CD14-positive monocyte (primary cell): ENCODE measurements at regions not wholly inside any gene's neighbourhood (a gene's known extent, or its start where the extent isn't known, plus 50 kb on each side); places are given as distances from the start of the nearest gene placed in this dataset.

Experiments
- DNase-seq, 3 donors: peaks; one replicate each; pipeline ENCODE4 v3.0.0-alpha.2; 2011 to 2022
- H2AFZ ChIP-seq: 2 replicates; pipeline ENCODE4 v1.6.0; 2012; ENCODE audit warnings: mild to moderate bottlenecking, low read depth, low read length, inconsistent platforms; ENCODE audit not compliant: insufficient read depth, poor library complexity, severe bottlenecking
- H3K27ac ChIP-seq, 2 donors: 1 replicate in 1 of 2; 2 replicates in 1 of 2; pipeline ENCODE4 v1.5.1; 2012 to 2013; ENCODE audit warnings: low read length in 2 of 2, control low read depth in 1 of 2, inconsistent platforms in 1 of 2, low read depth in 1 of 2, mild to moderate bottlenecking in 1 of 2
- H3K27me3 ChIP-seq, 2 donors: one replicate each; pipeline versions ENCODE4 v1.6.0 to v1.6.1; 2011 to 2013; ENCODE audit warnings: low read length in 2 of 2; ENCODE audit not compliant: control insufficient read depth in 2 of 2, insufficient read depth in 2 of 2
- H3K36me3 ChIP-seq, 2 donors: replicated peaks in 1 of 2; 1 replicate in 1 of 2; 2 replicates in 1 of 2; pipeline versions ENCODE4 v1.5.1 to v1.6.1; 2012 to 2013; ENCODE audit warnings: low read length in 2 of 2, control low read depth in 1 of 2, inconsistent platforms in 1 of 2, mild to moderate bottlenecking in 1 of 2; ENCODE audit not compliant: insufficient read depth in 2 of 2, control insufficient read depth in 1 of 2
- H3K4me1 ChIP-seq, 2 donors: 1 replicate in 1 of 2; 2 replicates in 1 of 2; pipeline versions ENCODE4 v1.5.1 to v1.6.1; 2012 to 2013; ENCODE audit warnings: low read length in 2 of 2, control low read depth in 1 of 2, inconsistent platforms in 1 of 2, mild to moderate bottlenecking in 1 of 2, moderate library complexity in 1 of 2; ENCODE audit not compliant: insufficient read depth in 2 of 2, control insufficient read depth in 1 of 2
- H3K4me2 ChIP-seq: replicated peaks from 2 replicates; pipeline ENCODE3; 2012; ENCODE audit warnings: low read length, moderate library complexity, mild to moderate bottlenecking; ENCODE audit not compliant: poor library complexity, severe bottlenecking; ENCODE audit errors: extremely low read depth
- H3K4me3 ChIP-seq, 3 experiments: fragments of 200-600 bp in 1 of 3; sonication (generic) in 1 of 3; replicated peaks in 1 of 3; 1 replicate in 2 of 3; 2 replicates in 1 of 3; pipeline ENCODE4 v1.5.1; 2011 to 2013; ENCODE audit warnings: low read length in 3 of 3, mild to moderate bottlenecking in 3 of 3, control low read depth in 2 of 3, low read depth in 2 of 3, inconsistent platforms in 1 of 3, moderate library complexity in 1 of 3
- H3K79me2 ChIP-seq: 2 replicates; pipeline ENCODE4 v1.6.0; 2012; ENCODE audit warnings: mild to moderate bottlenecking, control low read depth, inconsistent platforms, low read length, moderate library complexity; ENCODE audit not compliant: insufficient read depth
- H3K9ac ChIP-seq: 2 replicates; pipeline ENCODE4 v1.6.0; 2017; ENCODE audit warnings: low read length, mild to moderate bottlenecking; ENCODE audit not compliant: insufficient read depth, poor library complexity, severe bottlenecking
- H3K9me3 ChIP-seq, 2 donors: replicated peaks in 1 of 2; 1 replicate in 1 of 2; 2 replicates in 1 of 2; pipeline versions ENCODE4 v1.5.1 to v1.6.1; 2012 to 2013; ENCODE audit warnings: low read length in 2 of 2, control low read depth in 1 of 2; ENCODE audit not compliant: control insufficient read depth in 1 of 2, insufficient read depth in 1 of 2
- H4K20me1 ChIP-seq: 2 replicates; pipeline ENCODE4 v1.6.0; 2012; ENCODE audit warnings: mild to moderate bottlenecking, low read length, control low read depth, moderate library complexity; ENCODE audit not compliant: insufficient read depth
- H3K27ac Mint-ChIP-seq, 7 donors: one replicate each; pipeline ENCODE4 v1.8.0; 2020; ENCODE audit warnings: mild to moderate bottlenecking in 7 of 7, mixed read lengths in 7 of 7, moderate library complexity in 6 of 7, inconsistent platforms in 2 of 7
- H3K27me3 Mint-ChIP-seq, 3 donors: one replicate each; pipeline ENCODE4 v1.8.0; 2021 to 2022; ENCODE audit warnings: low read depth in 3 of 3, mild to moderate bottlenecking in 3 of 3, mixed read lengths in 3 of 3, moderate library complexity in 3 of 3, inconsistent platforms in 1 of 3
- H3K36me3 Mint-ChIP-seq, 2 donors: one replicate each; pipeline ENCODE4 v1.8.0; 2020; ENCODE audit warnings: mixed read lengths in 2 of 2, inconsistent platforms in 1 of 2, mild to moderate bottlenecking in 1 of 2
- H3K4me1 Mint-ChIP-seq: one replicate; pipeline ENCODE4 v1.8.0; 2020; ENCODE audit warnings: mild to moderate bottlenecking, mixed read lengths
- H3K4me3 Mint-ChIP-seq, 2 donors: one replicate each; pipeline ENCODE4 v1.8.0; 2020; ENCODE audit warnings: mild to moderate bottlenecking in 2 of 2, mixed read lengths in 2 of 2, moderate library complexity in 1 of 2
- H3K9me3 Mint-ChIP-seq, 7 donors: one replicate each; pipeline ENCODE4 v1.8.0; 2020 to 2022; ENCODE audit warnings: mixed read lengths in 7 of 7, mild to moderate bottlenecking in 6 of 7, moderate library complexity in 6 of 7, inconsistent platforms in 2 of 7
- WGBS: methylation state at CpG from one replicate; pipeline ENCODE4 v1.1.5; 2013; ENCODE audit warnings: missing lambda C conversion rate; ENCODE audit not compliant: insufficient coverage; 5-methylcytosine and 5-hydroxymethylcytosine counted together
- intact Hi-C, 2 donors: fragments of 100-400 bp; cut with micrococcal nuclease; formaldehyde crosslinking; loops; one replicate each; pipeline versions ENCODE4 v1.15.0 to v1.15.1; 2023
- TF ChIP-seq, protein P1 (sequence below): fragments of 200-600 bp; IDR thresholded peaks from one replicate; pipeline ENCODE4 v1.8.0; 2022; ENCODE audit warnings: antibody characterized with exemption, mild to moderate bottlenecking

DNA sequence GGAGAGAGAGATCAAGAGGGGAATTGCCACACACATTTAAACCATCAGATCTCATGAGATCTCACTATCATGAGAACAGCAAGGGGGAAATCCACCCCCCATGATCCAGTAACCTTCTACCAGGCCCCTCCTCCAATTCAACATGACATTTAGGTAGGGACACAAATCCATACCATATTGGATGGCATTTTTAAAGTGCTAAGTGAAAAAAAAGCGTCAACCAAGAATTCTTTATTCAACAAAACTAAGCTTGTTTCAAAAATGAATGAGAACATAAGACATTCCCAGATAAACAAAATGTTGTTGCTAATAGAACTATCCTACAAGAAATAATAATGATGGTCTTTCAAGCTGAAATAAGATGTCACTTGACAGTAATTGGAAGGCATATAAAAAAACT, 626.2 kb upstream of the LRRTM1 start:
- H3K4me3 ChIP-seq, result no peak overlapping the region
- H2AFZ ChIP-seq, result no peak overlapping the region
- intact Hi-C loops, result no loop called here
- no peaks in the 10 kb centered on the region for H3K4me1 ChIP-seq
- H3K36me3 ChIP-seq, result no peaks in the 10 kb centered on the region
- H3K79me2 ChIP-seq, result no peaks in the 10 kb centered on the region
- Mint-ChIP-seq H3K9me3 (peaks cover 3 to 15% (median 6%) of the 10 kb centered on the region in 7 donors), H3K27ac (no peak overlapping the region), H3K36me3 (no peaks in the 10 kb centered on the region), H3K27me3 (peaks cover 0 to 2% (median 0%) of the 10 kb centered on the region in 3 donors), H3K4me1 (no peaks in the 10 kb centered on the region), H3K4me3 (no peak overlapping the region)
- DNase-seq, result no peak
- H3K27ac ChIP-seq, result no peak overlapping the region
- H3K4me2 ChIP-seq, result no peak overlapping the region
- peaks cover 15 to 18% of the 10 kb centered on the region in 2 donors for H3K9me3 ChIP-seq
- no peak overlapping the region for H3K9ac ChIP-seq
- TF ChIP-seq, protein P1, sequence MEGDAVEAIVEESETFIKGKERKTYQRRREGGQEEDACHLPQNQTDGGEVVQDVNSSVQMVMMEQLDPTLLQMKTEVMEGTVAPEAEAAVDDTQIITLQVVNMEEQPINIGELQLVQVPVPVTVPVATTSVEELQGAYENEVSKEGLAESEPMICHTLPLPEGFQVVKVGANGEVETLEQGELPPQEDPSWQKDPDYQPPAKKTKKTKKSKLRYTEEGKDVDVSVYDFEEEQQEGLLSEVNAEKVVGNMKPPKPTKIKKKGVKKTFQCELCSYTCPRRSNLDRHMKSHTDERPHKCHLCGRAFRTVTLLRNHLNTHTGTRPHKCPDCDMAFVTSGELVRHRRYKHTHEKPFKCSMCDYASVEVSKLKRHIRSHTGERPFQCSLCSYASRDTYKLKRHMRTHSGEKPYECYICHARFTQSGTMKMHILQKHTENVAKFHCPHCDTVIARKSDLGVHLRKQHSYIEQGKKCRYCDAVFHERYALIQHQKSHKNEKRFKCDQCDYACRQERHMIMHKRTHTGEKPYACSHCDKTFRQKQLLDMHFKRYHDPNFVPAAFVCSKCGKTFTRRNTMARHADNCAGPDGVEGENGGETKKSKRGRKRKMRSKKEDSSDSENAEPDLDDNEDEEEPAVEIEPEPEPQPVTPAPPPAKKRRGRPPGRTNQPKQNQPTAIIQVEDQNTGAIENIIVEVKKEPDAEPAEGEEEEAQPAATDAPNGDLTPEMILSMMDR, result no peak
- no CpG with 5 or more reads among the region's 1 CpG for WGBS
- no peaks in the 10 kb centered on the region for H4K20me1 ChIP-seq
- no peaks in the 10 kb centered on the region for H3K27me3 ChIP-seq

DNA sequence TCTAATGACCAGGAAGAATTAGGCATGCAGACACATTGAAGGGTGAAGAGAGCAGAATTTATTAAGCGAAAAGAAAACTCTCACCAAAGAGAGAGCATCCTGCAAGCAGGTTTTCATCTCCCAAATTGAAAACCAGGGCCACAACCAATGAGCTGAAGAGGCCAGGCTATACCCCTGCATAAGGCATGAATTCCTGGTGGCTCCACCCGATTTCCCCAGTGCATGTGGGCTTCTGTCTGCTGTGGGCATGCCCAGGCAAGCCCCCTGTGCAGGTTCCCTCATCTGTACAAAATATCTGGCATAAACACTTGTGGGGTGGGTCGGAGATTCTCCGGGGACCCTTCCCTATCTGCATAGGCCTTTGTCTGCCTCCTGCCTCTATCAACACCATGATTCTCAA, 621.6 kb upstream of the LRRTM1 start:
- Mint-ChIP-seq H3K4me3 (no peak overlapping the region), H3K4me1 (no peaks in the 10 kb centered on the region), H3K9me3 (peaks cover 3 to 20% (median 12%) of the 10 kb centered on the region in 7 donors), H3K27ac (no peak overlapping the region), H3K27me3 (no peaks in the 10 kb centered on the region), H3K36me3 (no peaks in the 10 kb centered on the region)
- 60% methylated on average over 1 of the region's 4 CpGs for WGBS
- Histone ChIP-seq H3K9ac (no peak overlapping the region), H2AFZ (no peak overlapping the region), H3K36me3 (no peaks in the 10 kb centered on the region), H3K4me1 (no peaks in the 10 kb centered on the region), H3K9me3 (peaks cover 22 to 29% of the 10 kb centered on the region in 2 donors), H3K79me2 (no peaks in the 10 kb centered on the region), H4K20me1 (no peaks in the 10 kb centered on the region), H3K4me3 (no peak overlapping the region), H3K27me3 (no peaks in the 10 kb centered on the region), H3K27ac (no peak overlapping the region), H3K4me2 (no peak overlapping the region)
- DNase-seq, result no peak
- intact Hi-C loops, result no loop called here
- TF ChIP-seq, protein P1, result no peak
